ENCODE measurements at regions not wholly inside any gene's neighbourhood (a gene's known extent, or its start where the extent isn't known, plus 50 kb on each side); places are given as distances from the start of the nearest gene placed in this dataset.
A peak's percentile ranks its signal among the peaks of the same experiment; 100 is the strongest.

DNA sequence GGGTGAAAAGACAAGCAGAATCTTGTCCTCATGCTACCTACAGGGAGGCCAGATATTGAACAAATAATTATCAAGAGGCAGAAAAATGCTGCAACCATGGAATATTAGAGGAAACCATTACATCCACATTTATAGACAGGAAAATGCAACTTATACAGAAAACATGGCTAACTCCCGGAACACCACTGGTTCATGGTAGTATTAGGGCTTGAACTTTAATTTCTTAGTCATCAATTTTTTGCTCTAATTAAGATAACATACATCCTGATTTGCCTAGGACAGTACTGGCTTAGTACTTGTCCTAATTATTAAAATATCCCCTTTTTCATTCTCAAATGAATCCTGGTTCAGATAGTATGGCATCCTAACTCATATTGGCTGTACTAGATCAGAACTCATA is 76.3 kb upstream of the TGFBR2 start:
- Histone ChIP-seq H2AFZ (ENCODE audit: insufficient read depth, low read depth, low read length, poor library complexity, severe bottlenecking) (no peak overlapping the region), H3K9me3 (replicated peaks in 1 of 2; ENCODE audit: control insufficient read depth in 1 of 2, insufficient read depth in 1 of 2, low read length in 2 of 2) (no peaks in the 10 kb centered on the region), H3K79me2 (ENCODE audit: insufficient read depth, low read length) (no peaks in the 10 kb centered on the region), H3K4me3 (replicated peaks in 1 of 3; ENCODE audit: low read depth in 2 of 3, low read length in 3 of 3) (no peak overlapping the region), H3K36me3 (replicated peaks in 1 of 2; ENCODE audit: control insufficient read depth in 1 of 2, insufficient read depth in 2 of 2, low read length in 2 of 2) (no peaks in the 10 kb centered on the region), H3K27ac (ENCODE audit: low read depth in 1 of 2, low read length in 2 of 2) (no peak overlapping the region), H4K20me1 (ENCODE audit: insufficient read depth, low read length) (no peaks in the 10 kb centered on the region), H3K9ac (ENCODE audit: insufficient read depth, low read length, poor library complexity, severe bottlenecking) (no peak overlapping the region), H3K4me1 (ENCODE audit: control insufficient read depth in 1 of 2, insufficient read depth in 2 of 2, low read length in 2 of 2) (peaks cover 0 to 2% of the 10 kb centered on the region in 2 donors), H3K4me2 (replicated peaks; ENCODE audit: extremely low read depth, low read length, poor library complexity, severe bottlenecking) (no peak overlapping the region), H3K27me3 (ENCODE audit: control insufficient read depth in 2 of 2, insufficient read depth in 2 of 2, low read length in 2 of 2) (no peaks in the 10 kb centered on the region)
- Mint-ChIP-seq H3K9me3 (peaks cover 0 to 7% (median 0%) of the 10 kb centered on the region in 7 donors), H3K4me1 (no peaks in the 10 kb centered on the region), H3K4me3 (no peak overlapping the region), H3K27me3 (ENCODE audit: low read depth in 3 of 3) (peaks cover 0 to 6% (median 2%) of the 10 kb centered on the region in 3 donors), H3K27ac (no peak overlapping the region), H3K36me3 (no peaks in the 10 kb centered on the region)
- intact Hi-C loops (cut with micrococcal nuclease): no loop called here
- WGBS (ENCODE audit: insufficient coverage): no CpG with 5 or more reads among the region's 1 CpG
- TF ChIP-seq, protein P1, sequence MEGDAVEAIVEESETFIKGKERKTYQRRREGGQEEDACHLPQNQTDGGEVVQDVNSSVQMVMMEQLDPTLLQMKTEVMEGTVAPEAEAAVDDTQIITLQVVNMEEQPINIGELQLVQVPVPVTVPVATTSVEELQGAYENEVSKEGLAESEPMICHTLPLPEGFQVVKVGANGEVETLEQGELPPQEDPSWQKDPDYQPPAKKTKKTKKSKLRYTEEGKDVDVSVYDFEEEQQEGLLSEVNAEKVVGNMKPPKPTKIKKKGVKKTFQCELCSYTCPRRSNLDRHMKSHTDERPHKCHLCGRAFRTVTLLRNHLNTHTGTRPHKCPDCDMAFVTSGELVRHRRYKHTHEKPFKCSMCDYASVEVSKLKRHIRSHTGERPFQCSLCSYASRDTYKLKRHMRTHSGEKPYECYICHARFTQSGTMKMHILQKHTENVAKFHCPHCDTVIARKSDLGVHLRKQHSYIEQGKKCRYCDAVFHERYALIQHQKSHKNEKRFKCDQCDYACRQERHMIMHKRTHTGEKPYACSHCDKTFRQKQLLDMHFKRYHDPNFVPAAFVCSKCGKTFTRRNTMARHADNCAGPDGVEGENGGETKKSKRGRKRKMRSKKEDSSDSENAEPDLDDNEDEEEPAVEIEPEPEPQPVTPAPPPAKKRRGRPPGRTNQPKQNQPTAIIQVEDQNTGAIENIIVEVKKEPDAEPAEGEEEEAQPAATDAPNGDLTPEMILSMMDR (IDR thresholded peaks at IDR 0.05): no peak
- DNase-seq: no peak

DNA sequence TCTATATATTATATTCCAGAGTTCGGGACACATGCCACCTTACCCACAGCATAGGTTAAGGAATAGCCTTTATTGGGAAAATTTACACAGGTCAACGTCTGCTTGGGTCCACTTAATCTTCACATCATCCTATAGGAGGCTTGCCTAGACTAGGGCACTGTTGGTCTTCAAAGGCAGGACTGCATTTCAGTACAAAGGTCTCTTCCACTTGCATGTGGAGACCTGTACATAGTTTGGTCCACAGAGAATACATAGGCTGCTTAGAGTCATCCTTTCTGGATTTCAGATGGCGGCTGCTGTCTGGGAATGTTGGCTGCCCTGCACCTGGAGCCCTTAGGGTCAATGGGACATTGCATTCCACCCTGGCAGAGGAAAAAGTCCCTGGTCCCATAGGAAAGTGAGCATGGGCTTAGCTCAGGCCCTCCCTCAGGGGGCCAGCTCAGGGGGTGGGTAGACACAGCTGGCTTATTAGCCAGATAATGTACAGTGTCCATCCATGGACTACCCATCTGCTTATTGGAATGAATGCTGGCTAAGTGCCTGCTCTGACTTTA is 75.3 kb upstream of the TGFBR2 start:
- H2AFZ ChIP-seq (ENCODE audit: insufficient read depth, low read depth, low read length, poor library complexity, severe bottlenecking): no peak overlapping the region
- no peaks in the 10 kb centered on the region for H3K9me3 ChIP-seq (replicated peaks in 1 of 2; ENCODE audit: control insufficient read depth in 1 of 2, insufficient read depth in 1 of 2, low read length in 2 of 2)
- H3K27me3 ChIP-seq (ENCODE audit: control insufficient read depth in 2 of 2, insufficient read depth in 2 of 2, low read length in 2 of 2): no peaks in the 10 kb centered on the region
- no peaks in the 10 kb centered on the region for H3K36me3 ChIP-seq (replicated peaks in 1 of 2; ENCODE audit: control insufficient read depth in 1 of 2, insufficient read depth in 2 of 2, low read length in 2 of 2)
- Mint-ChIP-seq H3K4me1 (no peaks in the 10 kb centered on the region), H3K27me3 (ENCODE audit: low read depth in 3 of 3) (peaks cover 0 to 6% (median 2%) of the 10 kb centered on the region in 3 donors), H3K9me3 (peaks cover 0 to 4% (median 0%) of the 10 kb centered on the region in 7 donors), H3K4me3 (no peak overlapping the region), H3K27ac (peak overlapping the region in 1 of 7 donors; percentile 16), H3K36me3 (no peaks in the 10 kb centered on the region)
- no peaks in the 10 kb centered on the region for H3K4me1 ChIP-seq (ENCODE audit: control insufficient read depth in 1 of 2, insufficient read depth in 2 of 2, low read length in 2 of 2)
- DNase-seq: no peak
- intact Hi-C loops (cut with micrococcal nuclease): no loop called here
- no peak overlapping the region for H3K4me2 ChIP-seq (replicated peaks; ENCODE audit: extremely low read depth, low read length, poor library complexity, severe bottlenecking)
- no peak overlapping the region for H3K9ac ChIP-seq (ENCODE audit: insufficient read depth, low read length, poor library complexity, severe bottlenecking)
- H3K4me3 ChIP-seq (replicated peaks in 1 of 3; ENCODE audit: low read depth in 2 of 3, low read length in 3 of 3): no peak overlapping the region
- H4K20me1 ChIP-seq (ENCODE audit: insufficient read depth, low read length): no peaks in the 10 kb centered on the region
- 100% methylated on average over 1 of the region's 3 CpGs for WGBS (ENCODE audit: insufficient coverage)
- no peaks in the 10 kb centered on the region for H3K79me2 ChIP-seq (ENCODE audit: insufficient read depth, low read length)
- no peak overlapping the region for H3K27ac ChIP-seq (ENCODE audit: low read depth in 1 of 2, low read length in 2 of 2)
- TF ChIP-seq, protein P1 (IDR thresholded peaks at IDR 0.05): no peak

Data from CD14-positive monocyte (primary cell).